ENCODE measurements at regions not wholly inside any gene's neighbourhood (a gene's known extent, or its start where the extent isn't known, plus 50 kb on each side); places are given as distances from the start of the nearest gene placed in this dataset.
A peak's percentile ranks its signal among the peaks of the same experiment; 100 is the strongest.
"Not testable (repeated sequence)": the region's sequence is repeated elsewhere in the genome, so short reads cannot be mapped to it uniquely, and the experiment has no call there.

- DNase-seq, result no peak
Observed at GRCh38 chr5:117183326-117183725, 608.7 kb upstream of the SEMA6A start.

- peak; percentile 58 for DNase-seq
Observed at GRCh38 chr5:117182104-117182503, 607.5 kb upstream of the SEMA6A start.

DNA sequence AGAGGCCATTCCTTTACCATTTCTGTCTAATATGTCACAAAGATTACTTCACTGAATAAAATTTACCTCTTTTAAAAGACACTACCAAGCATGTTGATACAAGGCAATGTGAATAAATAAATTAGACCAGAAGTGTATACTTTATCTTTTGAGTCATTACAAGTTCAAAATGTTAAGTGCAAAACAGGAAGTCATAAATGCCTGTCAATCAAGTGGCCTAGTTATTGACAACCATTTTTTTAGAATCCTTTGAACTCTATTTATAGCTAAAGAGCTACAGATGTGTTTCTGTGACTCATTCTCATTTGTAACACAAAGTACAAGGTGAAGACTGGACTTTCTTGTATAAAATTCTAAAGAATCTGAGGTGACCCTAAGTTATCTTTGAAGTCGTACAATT is 602.7 kb upstream of the SEMA6A start:
- no peak for DNase-seq

DNA sequence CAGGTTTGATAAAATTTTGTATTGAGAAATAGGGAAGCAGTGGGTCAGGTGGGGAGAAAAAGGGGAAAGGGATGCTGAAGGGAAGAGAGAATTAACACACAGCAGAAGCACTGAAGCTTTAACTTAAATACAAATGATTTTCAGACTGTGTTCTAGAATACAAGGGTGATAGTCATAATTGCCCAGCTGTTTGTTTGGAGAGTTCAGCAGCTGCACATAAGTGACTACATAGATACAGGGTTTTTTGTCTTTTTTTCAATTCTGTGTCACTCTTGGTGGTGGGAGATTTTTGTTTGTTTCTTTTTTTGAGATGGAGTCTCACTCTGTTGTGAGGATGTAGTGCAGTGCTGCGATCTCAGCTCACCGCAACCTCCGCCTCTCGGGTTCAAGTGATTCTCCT is 590.4 kb upstream of the SEMA6A start:
- no peak for DNase-seq

GRCh38 chr5:117161718-117162335 is 587.2 kb upstream of the SEMA6A start:
- DNase-seq, result no peak

DNA sequence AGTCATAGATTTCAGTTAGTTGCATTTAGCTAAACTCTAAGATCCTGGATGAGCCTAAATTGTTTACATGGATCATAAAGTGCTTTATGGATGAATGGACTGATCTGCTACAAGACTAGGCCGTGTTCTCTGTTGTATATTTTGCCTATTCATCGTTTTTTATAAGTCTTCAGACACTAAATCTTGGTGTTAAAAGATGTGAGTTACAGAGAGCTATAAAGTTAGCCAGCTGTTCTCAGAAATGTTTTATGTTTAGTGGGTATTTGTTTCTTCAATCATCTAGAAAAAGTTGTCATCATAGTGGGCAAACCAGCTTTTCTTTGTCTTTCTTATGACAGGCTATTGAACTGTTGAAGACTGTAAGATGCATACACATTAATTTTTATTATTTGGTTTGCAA is 585.8 kb upstream of the SEMA6A start:
- no peak for DNase-seq

GRCh38 chr5:117149312-117149711 is 574.7 kb upstream of the SEMA6A start:
- no peak for DNase-seq

GRCh38 chr5:117144086-117144485 is 569.5 kb upstream of the SEMA6A start:
- no peak for DNase-seq

DNA sequence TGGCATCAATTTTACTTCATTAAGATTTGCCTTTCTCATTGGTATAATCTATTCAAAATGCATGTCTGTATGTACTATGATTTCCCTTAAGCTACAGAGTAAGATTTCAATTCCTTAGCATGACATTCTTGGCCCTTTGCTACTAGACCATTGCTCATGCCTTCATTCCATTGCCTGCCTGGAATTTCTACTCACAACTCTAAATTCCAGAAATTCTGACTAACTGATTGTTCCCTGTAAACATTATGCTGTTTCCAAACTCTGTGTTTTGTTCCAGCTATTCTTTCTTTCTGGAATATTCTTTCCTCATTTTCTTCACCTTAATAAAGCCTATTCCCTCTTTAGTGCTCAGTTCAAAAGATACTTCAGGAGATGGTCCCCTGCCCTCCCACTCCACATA is 568.8 kb upstream of the SEMA6A start:
- DNase-seq, result no peak

- no peak for DNase-seq
Observed at GRCh38 chr5:117138523-117138922, 563.9 kb upstream of the SEMA6A start.

DNA sequence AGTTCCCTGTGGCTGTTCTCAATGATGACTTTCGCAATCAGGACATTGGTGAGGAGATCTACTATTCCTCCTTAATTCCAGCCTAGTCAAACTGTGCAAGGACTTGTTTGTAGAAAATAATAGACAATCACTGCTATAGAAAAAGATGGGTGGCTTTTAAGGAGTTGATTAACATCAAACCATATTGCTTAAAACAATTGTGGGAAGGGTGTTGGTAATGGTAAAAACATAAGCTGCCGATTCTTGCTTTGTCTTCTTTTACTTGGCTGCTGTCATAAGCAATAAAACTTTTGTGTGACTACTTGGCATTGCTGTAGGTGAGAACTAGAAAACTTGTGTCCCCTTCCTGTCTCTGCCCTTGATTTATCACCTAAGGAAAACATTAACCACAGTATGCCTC is 561.2 kb upstream of the SEMA6A start:
- no peak for DNase-seq

GRCh38 chr5:117133198-117133597 is 558.6 kb upstream of the SEMA6A start:
- no peak for DNase-seq

- DNase-seq, result no peak
Observed at GRCh38 chr5:117131876-117132275, 557.3 kb upstream of the SEMA6A start.

DNA sequence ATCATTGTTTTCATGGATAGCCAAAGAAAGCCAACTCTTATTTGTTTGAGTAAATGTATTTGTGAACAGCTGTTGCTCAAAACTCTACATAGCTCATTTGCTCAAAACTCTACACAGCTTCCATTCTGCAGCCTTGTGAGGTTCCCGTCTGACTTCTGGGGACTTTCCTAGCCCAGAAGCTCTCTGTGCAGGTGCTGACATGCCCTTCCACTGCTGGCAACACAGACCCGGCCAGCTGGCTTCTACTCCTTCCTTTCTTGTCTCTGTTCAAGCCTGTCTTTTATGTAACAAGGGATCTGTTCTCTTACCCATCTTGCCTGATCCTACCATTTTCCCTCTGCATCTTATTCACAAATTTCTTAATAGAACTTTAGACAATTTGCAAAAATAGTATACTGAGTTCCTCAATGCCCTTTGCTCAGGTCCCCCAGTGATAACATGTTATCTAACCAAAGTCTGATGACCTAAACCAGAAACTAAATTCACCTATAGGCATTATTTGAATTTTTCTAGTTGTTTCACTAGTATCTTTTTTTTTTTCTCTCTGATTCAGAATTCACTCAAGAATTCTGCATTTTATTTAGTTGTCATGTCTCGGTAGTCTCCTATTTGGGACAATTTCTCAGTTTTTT is 556.5 kb upstream of the SEMA6A start:
- no peak for DNase-seq

DNA sequence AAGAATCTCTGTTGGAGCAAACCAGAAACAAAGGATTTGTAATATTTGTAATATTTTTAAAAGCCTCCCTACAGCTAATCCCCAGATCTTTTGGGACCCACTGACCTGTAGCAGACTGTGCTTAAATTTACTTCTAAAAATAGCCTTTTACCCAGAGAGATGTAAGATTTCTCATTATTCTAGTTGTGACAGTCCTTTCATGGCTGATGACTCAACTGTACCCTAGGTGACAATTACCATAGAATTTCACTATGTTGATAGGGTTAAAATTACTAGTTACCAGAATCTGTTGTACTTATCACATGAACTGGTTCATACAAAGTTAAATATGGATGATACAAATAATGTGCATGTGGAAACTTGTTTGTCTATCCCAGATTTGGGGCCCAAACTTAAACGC is 543.9 kb upstream of the SEMA6A start:
- no peak for DNase-seq

DNA sequence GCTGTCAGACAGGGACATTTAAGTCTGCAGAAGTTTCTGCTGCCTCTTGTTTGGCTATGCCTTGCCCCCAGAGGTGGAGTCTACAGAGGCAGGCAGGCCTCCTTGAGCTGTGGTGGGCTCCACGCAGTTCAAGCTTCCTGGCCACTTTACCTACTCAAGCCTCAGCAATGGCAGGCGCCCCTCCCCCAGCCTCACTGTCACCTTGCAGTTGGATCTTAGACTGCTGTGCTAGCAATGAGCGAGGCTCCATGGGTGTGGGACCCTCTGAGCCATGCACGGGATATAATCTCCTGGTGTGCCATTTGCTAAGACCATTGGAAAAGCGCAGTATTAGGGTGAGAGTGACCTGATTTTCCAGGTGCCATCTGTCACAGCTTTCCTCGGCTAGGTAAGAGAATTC is 542.7 kb upstream of the SEMA6A start:
- DNase-seq, result not testable (repeated sequence)

- DNase-seq, result no peak
Observed at GRCh38 chr5:117110548-117110947, 535.9 kb upstream of the SEMA6A start.

DNA sequence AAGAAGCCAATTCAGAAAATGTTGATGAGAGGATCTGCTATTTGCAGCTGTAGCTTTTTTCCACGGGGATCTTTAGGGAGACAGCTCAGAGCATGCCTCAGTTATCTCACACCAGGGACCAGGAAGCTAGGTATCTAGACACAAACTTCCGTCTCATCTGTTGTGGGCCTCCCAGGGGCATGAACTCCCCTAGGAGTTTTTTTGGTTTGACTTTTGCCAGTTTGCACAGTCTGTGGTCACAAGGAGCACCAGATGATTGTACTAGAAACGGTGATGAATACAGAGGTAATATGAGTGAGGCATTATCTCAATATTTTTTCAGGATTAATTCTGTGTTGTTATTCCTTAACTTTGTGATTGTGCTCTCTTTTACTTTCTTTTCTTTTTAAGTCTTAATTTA is 533.2 kb upstream of the SEMA6A start:
- DNase-seq, result no peak

GRCh38 chr5:117103703-117104102 is 529.1 kb upstream of the SEMA6A start:
- no peak for DNase-seq

- DNase-seq, result no peak
Observed at GRCh38 chr5:117102591-117102990, 528.0 kb upstream of the SEMA6A start.

GRCh38 chr5:117100176-117100575 is 525.6 kb upstream of the SEMA6A start:
- DNase-seq, result no peak

- no peak for DNase-seq
Observed at GRCh38 chr5:117098094-117098493, 523.5 kb upstream of the SEMA6A start.

- no peak for DNase-seq
Observed at GRCh38 chr5:117095346-117096332, 521.0 kb upstream of the SEMA6A start.

Measured in NCI-H82 (cell line).